ENCODE measurements at regions not wholly inside any gene's neighbourhood (a gene's known extent, or its start where the extent isn't known, plus 50 kb on each side); places are given as distances from the start of the nearest gene placed in this dataset.

GRCh38 chr9:73890685-73891277 lies 606.4 kb upstream of the RORB start:
- no peak for TF ChIP-seq CTCF (IDR thresholded peaks at IDR 0.05)
- TF ChIP-seq POLR2A (IDR thresholded peaks at IDR 0.05), result no peak

Data from testis (tissue), 2 donors.